ES-I3 (cell line): ENCODE measurements at regions not wholly inside any gene's neighbourhood (a gene's known extent, or its start where the extent isn't known, plus 50 kb on each side); places are given as distances from the start of the nearest gene placed in this dataset.

Experiments used
- H3K36me3 ChIP-seq: 2 replicates; pipeline ENCODE4 v1.6.1; 2013; ENCODE audit warnings: mild to moderate bottlenecking, low read length, control low read depth, moderate library complexity; ENCODE audit not compliant: insufficient read depth
- H3K4me1 ChIP-seq: 2 replicates; pipeline ENCODE4 v1.6.1; 2013; ENCODE audit warnings: mild to moderate bottlenecking, control low read depth, low read length; ENCODE audit not compliant: insufficient read depth
- H3K9ac ChIP-seq: 2 replicates; pipeline ENCODE4 v1.6.1; 2013; ENCODE audit warnings: low read depth, mild to moderate bottlenecking, low read length, moderate library complexity
- H3K9me3 ChIP-seq: 2 replicates; pipeline ENCODE4 v1.6.1; 2013; ENCODE audit warnings: mild to moderate bottlenecking, low read length, moderate library complexity; ENCODE audit not compliant: control insufficient read depth, insufficient read depth

DNA sequence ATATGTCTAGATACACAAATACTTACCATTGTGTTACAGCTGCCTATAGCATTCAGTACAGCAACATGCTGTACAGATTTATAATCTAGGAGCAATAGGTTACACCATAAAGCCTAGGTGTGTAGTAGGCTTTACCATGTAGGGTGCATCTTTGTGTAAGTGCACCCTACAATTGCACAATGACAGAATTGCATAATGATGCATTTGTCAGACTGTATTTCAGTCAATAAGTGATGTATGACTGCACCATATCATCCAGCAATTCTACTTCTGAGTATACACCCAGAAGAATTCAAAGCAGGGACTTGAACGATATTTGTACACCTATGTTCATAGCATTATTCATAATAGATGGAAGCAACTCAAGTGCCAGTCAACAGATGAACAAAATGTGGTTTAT is 100.4 kb upstream of the SLC44A1 start:
- H3K4me1 ChIP-seq, result peaks cover 25% of the 10 kb centered on the region
- no peak overlapping the region for H3K9ac ChIP-seq
- H3K36me3 ChIP-seq, result no peaks in the 10 kb centered on the region
- H3K9me3 ChIP-seq, result no peaks in the 10 kb centered on the region

DNA sequence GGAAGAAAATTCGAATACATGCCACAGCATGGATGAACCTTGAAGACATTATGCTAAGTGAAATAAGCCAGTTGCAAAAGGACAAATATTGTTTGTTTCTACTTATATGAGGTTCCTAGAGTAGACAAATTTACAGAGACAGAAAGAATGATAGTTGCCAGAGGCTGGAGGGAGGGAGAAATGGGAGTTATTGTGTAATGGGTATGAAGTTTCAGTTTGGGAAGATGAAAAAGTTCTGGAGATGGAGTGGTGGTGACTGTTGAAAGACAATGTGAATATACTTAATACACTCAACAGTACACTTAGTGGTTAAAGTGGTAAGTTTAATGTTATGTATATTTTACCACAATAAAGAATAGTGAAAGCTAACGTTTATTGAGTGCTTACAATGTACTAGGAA is 99.6 kb upstream of the SLC44A1 start:
- Histone ChIP-seq H3K4me1 (peaks cover 20% of the 10 kb centered on the region), H3K36me3 (no peaks in the 10 kb centered on the region), H3K9me3 (no peaks in the 10 kb centered on the region), H3K9ac (no peak overlapping the region)

DNA sequence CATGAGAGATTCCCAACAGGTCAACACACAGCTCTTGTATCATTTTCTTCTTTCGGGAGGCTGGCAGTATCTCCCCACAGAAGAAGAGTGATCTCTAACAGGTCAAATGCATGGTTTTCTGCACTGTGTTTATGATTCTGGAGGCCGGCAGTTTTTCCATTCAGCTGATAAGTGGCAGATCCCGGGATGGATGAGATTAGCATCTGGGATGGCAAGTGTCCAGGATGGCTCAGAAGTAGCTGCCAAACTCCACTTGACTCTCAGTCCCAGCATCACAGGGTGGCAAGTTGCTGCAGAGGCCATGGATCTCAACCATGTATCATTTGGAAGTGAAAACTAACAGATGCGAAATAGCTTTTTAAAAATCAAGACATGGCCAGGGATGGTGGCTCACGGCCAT is 97.8 kb upstream of the SLC44A1 start:
- H3K9me3 ChIP-seq, result no peaks in the 10 kb centered on the region
- no peak overlapping the region for H3K9ac ChIP-seq
- H3K36me3 ChIP-seq, result no peaks in the 10 kb centered on the region
- peaks cover 4% of the 10 kb centered on the region; the same call in 1 of the 2 replicates for H3K4me1 ChIP-seq

DNA sequence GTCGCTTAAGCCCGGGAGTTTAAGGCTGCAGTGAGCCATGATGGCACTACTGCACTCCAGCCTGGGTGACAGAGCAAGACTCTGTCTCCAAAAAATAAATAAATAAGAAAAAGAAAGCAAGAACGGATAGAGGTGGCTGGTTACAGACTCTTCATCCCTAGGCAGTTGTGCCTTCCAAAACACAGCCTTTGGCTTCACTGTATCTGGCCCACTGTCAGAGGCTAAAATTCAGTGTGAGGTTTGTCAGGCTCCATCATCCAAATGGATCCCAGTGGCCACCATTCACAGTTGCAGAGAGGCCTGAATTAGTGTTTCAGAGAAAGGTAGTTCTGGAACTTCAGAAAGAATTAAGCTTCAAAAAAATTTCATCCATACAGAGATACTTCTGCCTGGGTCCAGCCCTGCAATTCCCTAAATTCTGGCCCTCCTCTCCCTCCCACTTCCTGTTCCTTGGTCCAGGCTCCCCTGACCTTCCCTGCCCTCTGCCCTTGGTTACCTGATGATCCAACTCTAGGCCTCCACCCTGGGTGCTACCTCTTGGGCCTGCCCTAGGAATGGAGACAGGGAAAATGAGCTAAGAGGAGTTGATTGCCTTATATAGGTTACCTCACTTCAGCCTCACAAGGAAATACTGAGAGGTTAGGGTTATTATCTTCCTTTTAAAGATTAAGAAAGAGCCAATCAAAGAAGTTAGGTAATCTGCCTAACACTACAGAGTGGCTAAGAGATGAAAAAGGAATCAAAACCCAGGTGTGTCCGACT is 97.2 kb upstream of the SLC44A1 start:
- Histone ChIP-seq H3K9ac (no peak overlapping the region), H3K9me3 (no peaks in the 10 kb centered on the region), H3K36me3 (no peaks in the 10 kb centered on the region), H3K4me1 (0 out of 2 replicates have a peak, but pooled peaks cover 3% of the 10 kb centered on the region)

DNA sequence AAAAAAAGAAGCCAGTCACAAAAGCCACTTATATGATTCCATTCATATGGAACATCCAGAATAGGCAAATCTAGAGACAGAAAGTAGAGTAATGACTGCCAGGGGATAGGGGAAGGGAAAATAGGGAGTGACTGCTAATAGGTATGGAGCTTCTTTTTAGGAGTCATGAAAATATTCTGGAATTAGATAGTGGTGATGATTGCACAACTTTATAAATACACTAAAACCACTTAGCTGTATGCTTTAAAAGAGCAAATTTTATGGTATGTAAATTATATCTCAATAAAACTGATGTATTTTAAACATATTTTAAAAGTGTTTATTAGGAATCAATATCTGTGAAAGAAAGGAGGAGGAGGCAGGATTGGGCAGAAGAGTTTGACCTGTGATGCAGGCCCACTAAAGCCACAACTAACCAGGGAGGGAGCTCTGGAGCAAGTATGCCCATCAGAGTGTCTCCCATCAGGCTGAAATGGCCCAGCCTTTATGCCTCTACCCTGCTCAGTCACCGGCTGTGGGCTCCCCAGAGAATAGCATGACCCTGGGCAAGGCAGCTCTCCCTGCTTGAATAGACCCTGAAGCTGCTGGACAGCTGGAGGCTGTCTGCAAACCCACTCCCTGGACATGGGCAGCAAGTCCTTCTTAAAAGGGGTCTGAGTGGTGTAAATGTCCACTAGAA is 96.0 kb upstream of the SLC44A1 start:
- Histone ChIP-seq H3K9me3 (no peaks in the 10 kb centered on the region), H3K36me3 (no peaks in the 10 kb centered on the region), H3K4me1 (0 out of 2 replicates have a peak, but pooled peaks cover 3% of the 10 kb centered on the region), H3K9ac (no peak overlapping the region)

DNA sequence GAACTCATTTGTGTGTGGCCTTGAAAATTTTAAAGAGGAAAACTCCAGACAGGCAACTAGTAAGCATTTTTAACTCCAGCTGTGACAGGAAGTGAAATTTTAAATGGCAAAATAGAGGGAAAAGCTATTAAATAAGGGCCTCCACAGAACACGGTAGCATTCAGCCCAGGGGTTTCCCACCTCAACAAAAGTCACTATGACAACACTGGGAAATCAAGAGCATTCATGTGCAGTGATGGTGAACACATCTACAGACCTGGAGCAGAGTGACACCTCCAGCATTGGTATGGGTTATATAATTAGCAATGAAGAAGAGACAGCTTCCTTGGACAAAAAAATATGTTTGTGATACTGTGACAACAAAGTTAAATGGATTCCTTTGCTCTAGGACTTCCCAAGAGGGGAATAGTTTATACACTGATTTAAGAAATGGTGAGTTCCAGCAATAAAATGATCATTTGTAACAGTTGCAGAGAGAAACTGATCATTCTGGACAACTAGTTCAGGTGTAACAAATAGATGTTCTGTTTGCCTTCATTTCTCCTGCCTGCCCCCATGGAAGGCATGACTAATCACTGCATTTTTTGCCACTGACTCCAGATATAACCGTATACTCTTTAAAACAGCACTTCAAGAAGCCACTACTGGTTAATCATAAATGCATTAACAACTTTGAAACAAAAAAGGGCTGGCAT is 93.3 kb upstream of the SLC44A1 start:
- H3K4me1 ChIP-seq, result 0 out of 2 replicates have a peak, but pooled peaks cover 3% of the 10 kb centered on the region
- no peaks in the 10 kb centered on the region for H3K9me3 ChIP-seq
- no peaks in the 10 kb centered on the region for H3K36me3 ChIP-seq
- H3K9ac ChIP-seq, result no peak overlapping the region

DNA sequence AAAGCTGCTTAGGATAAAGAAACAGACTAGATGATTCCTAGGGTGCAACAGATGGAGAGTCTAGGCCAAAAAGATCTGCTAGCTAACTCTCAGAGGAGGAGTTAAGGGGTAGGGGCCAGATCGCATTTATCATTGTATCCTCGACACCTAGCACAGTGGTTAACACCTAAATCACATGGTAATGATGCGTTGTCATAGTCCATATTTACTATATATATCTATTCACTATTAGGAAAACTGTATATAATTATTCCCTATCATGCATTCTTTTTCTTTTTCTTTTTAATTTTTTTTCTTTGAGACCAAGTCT is 92.8 kb upstream of the SLC44A1 start:
- no peaks in the 10 kb centered on the region for H3K36me3 ChIP-seq
- H3K9me3 ChIP-seq, result no peaks in the 10 kb centered on the region
- 0 out of 2 replicates have a peak, but pooled peaks cover 3% of the 10 kb centered on the region for H3K4me1 ChIP-seq
- H3K9ac ChIP-seq, result no peak overlapping the region

DNA sequence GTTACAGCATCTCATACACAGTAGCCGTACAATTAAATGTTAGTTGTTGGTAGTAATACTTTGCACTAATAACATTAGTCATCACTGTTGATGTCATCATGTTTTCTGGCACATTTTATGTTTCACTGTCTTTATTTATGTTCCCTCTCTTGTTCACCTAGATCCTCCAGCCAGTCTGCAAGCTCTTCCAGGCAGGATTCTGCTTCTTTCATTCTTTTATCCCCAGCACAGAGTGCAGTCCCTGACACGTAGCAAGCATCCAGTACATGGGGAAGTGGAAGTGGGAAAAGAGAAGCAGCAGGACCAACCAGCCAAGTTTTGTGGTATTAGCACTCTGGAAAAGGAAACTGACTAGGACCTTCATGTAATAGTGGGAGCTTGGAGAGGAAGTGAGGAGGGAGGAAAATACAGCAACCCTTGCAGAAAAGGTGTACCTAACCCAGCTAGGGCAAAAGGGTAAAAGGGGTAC is 89.7 kb upstream of the SLC44A1 start:
- Histone ChIP-seq H3K4me1 (peaks cover 4% of the 10 kb centered on the region; the same call in 1 of the 2 replicates), H3K36me3 (no peaks in the 10 kb centered on the region), H3K9me3 (no peaks in the 10 kb centered on the region), H3K9ac (no peak overlapping the region)

DNA sequence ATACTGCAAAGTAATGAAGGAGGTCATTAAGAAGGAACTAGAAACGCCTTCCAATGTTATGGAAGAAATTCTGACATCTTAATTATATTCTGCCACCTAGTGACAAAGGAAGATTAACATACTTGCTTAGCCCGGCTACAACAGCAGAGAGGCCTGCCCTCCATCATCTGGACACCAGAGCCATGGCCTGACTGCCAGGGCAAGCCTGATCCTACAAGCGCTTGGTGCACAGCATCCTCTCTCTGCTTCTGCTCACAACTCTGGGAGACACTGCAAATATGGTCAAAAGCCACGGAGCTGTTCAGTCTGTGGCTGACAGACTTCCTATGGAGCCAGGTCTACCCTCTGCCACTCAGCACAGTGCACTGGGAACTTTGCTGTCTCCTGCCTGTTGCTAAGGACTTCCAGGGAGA is 87.3 kb upstream of the SLC44A1 start:
- Histone ChIP-seq H3K4me1 (peaks cover 4% of the 10 kb centered on the region; the same call in 1 of the 2 replicates), H3K9me3 (no peaks in the 10 kb centered on the region), H3K9ac (no peak overlapping the region), H3K36me3 (no peaks in the 10 kb centered on the region)

DNA sequence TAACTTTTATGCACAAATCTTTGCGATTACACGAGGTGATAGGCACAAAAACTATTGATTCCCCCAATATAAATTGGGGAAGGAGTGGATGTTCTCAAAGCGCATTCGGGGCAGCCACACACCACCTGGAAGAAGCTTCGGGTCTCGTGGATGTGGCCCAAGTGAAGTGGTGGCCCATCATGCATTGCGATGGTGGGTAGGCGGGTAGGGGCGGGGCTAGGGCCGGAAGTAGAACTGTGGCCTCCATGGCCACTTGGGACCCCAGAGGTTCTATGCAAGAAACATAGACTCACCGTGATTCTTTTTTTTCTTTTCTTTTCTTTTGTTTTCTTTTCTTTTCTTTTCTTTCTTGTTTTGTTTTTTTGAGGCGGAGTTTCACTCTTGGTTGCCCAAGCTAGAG is 86.4 kb upstream of the SLC44A1 start:
- Histone ChIP-seq H3K4me1 (peaks cover 8% of the 10 kb centered on the region; the same call in 1 of the 2 replicates), H3K9me3 (no peaks in the 10 kb centered on the region), H3K36me3 (no peaks in the 10 kb centered on the region), H3K9ac (no peak overlapping the region)

DNA sequence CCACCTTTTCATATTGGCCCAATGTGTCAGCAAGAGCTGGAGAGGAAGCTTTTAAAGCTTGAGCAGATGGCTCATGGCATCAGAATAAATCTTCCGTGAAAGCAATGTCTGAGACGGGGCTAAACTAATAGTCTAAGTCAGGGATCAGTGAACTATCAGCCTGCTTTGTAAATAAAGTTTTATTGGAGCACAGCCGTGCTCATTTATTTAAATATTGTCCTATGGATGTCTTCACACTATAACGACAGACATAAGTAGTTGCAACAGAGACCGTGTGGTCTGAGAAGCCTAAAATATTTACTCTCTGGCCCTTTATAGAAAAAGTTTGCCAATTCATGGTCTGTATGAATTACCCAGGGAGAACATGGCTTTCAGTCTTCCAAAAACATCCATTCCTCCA is 85.6 kb upstream of the SLC44A1 start:
- no peaks in the 10 kb centered on the region for H3K36me3 ChIP-seq
- H3K9ac ChIP-seq, result no peak overlapping the region
- H3K4me1 ChIP-seq, result peaks cover 8% of the 10 kb centered on the region; the same call in 1 of the 2 replicates
- H3K9me3 ChIP-seq, result no peaks in the 10 kb centered on the region

DNA sequence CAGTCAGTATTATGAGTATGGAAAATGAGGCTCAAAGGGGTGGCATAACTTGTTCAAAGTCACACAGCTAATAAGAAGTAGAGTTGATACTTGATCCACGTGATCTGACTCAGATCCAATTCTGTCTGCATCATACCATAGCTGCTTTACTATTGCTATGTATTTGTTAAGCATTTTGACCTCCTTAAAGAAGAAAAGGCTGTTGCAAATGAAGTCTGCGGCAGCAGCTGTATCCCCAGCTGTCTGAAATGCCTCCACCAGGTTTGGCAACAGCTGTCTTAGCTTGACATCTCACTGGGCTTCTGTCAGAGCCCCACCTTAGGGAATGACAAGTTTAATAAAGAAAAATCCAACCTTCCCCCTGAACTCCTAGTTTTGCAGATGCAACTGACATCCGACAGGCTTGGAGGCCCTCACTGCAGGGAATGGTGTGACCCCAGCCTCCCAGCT is 75.6 kb upstream of the SLC44A1 start:
- Histone ChIP-seq H3K36me3 (no peaks in the 10 kb centered on the region), H3K9me3 (no peaks in the 10 kb centered on the region), H3K4me1 (peaks cover 11% of the 10 kb centered on the region), H3K9ac (no peak overlapping the region)

DNA sequence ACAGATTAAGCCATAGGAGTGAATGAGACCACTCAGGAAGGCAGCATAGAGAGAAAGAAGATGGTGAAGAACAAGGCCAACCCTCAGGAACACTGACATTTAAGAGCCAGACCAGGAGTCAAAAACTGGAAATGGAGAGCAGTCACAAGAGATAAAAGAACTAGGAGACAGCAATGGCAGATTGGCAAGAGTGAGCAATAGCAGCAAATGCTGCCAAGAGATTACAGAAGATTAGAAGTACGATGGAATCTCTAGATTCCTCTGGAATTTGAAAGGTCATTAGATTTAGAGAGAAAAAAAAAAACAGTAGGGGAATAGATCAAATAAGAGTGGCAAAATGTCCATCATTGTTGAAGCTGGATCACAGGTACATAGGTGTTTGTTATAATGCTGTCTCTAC is 73.4 kb upstream of the SLC44A1 start:
- Histone ChIP-seq H3K9ac (no peak overlapping the region), H3K36me3 (no peaks in the 10 kb centered on the region), H3K4me1 (peaks cover 13% of the 10 kb centered on the region), H3K9me3 (no peaks in the 10 kb centered on the region)

DNA sequence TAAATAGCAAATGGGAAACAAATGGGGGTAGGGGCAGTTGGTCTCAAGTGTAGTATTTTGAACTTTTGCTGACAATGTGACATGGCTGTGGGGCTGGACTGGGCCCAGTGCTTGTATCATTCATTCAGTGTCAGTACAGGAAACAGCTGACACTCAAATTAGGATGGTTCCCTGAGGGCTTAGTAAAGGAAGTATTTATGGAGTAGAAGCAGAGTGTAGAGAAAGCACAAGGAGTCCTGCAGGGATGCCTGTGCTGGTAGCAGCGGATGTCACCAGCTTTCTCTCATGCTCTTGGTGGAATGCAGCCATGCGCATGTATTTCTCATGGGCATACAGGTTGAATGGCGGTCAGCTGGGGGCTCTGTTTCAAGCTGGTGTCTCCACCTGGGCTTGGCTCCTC is 72.9 kb upstream of the SLC44A1 start:
- no peaks in the 10 kb centered on the region for H3K9me3 ChIP-seq
- peaks cover 13% of the 10 kb centered on the region for H3K4me1 ChIP-seq
- no peaks in the 10 kb centered on the region for H3K36me3 ChIP-seq
- H3K9ac ChIP-seq, result no peak overlapping the region
